ENCODE measurements at regions not wholly inside any gene's neighbourhood (a gene's known extent, or its start where the extent isn't known, plus 50 kb on each side); places are given as distances from the start of the nearest gene placed in this dataset.

DNA sequence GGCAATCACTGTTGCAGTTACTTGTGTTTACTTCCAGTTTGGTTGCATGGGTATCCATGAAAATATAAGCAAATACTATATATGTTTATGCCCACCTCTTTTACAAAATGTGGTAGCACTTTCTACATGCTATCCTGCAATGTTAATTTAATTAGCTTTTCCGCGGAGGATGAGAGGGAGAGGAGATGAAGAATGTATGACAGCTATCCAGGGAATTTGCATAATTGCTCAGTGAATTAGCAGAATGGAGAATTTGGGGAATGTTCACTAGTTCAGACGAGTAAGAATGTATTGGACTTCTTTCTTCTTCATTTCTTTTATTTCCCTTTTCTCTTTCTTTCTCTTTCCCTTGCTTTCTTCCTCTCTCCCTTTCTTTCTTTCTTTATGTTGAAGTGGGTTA is 140.7 kb upstream of the SLC28A3 start:
- no peaks in the 10 kb centered on the region for H3K36me3 Mint-ChIP-seq (ENCODE audit: unreplicated experiment)
- no peak overlapping the region for H3K27ac Mint-ChIP-seq (ENCODE audit: unreplicated experiment)
- no peaks in the 10 kb centered on the region for H3K9me3 Mint-ChIP-seq (ENCODE audit: unreplicated experiment)
- H3K4me1 Mint-ChIP-seq (ENCODE audit: unreplicated experiment): no peaks in the 10 kb centered on the region
- TF ChIP-seq, protein P1, sequence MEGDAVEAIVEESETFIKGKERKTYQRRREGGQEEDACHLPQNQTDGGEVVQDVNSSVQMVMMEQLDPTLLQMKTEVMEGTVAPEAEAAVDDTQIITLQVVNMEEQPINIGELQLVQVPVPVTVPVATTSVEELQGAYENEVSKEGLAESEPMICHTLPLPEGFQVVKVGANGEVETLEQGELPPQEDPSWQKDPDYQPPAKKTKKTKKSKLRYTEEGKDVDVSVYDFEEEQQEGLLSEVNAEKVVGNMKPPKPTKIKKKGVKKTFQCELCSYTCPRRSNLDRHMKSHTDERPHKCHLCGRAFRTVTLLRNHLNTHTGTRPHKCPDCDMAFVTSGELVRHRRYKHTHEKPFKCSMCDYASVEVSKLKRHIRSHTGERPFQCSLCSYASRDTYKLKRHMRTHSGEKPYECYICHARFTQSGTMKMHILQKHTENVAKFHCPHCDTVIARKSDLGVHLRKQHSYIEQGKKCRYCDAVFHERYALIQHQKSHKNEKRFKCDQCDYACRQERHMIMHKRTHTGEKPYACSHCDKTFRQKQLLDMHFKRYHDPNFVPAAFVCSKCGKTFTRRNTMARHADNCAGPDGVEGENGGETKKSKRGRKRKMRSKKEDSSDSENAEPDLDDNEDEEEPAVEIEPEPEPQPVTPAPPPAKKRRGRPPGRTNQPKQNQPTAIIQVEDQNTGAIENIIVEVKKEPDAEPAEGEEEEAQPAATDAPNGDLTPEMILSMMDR (IDR thresholded peaks at IDR 0.05): no peak
- H3K4me3 Mint-ChIP-seq (ENCODE audit: unreplicated experiment): no peak overlapping the region
- no peaks in the 10 kb centered on the region for H3K27me3 Mint-ChIP-seq (ENCODE audit: unreplicated experiment)
- no peak for DNase-seq (ENCODE audit: extremely low spot score, unreplicated experiment)

DNA sequence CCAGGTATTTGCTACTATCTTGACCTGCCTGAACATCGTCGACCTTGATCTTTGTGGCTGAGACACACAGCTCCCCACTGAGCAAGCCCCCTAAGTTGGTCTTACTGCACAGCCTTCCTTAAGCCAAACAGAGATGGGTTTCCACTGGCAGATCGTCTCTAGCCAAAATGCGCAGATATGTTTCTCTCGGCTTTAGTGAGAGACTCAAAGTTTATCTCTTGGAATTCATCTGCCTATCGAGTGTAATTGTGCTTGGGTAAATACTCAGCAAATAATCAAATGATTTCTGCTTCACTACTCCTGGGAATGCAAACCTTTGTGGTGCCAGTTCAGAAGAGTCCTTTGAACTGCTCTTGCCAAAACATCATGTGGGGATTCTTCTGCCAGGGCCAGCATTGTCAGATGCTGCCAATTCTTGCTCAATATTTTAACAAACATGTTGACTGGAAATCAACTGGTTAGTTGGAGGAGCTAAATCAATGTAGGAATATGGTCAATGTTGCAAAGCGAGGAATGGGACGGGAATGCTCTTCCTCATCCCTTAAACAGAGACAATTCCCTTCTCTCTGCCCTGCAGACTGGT is 141.2 kb upstream of the SLC28A3 start:
- H3K36me3 Mint-ChIP-seq (ENCODE audit: unreplicated experiment): no peaks in the 10 kb centered on the region
- TF ChIP-seq, protein P1 (IDR thresholded peaks at IDR 0.05): no peak
- H3K4me3 Mint-ChIP-seq (ENCODE audit: unreplicated experiment): no peak overlapping the region
- H3K27ac Mint-ChIP-seq (ENCODE audit: unreplicated experiment): no peak overlapping the region
- DNase-seq (ENCODE audit: extremely low spot score, unreplicated experiment): no peak
- no peaks in the 10 kb centered on the region for H3K4me1 Mint-ChIP-seq (ENCODE audit: unreplicated experiment)
- H3K9me3 Mint-ChIP-seq (ENCODE audit: unreplicated experiment): no peaks in the 10 kb centered on the region
- H3K27me3 Mint-ChIP-seq (ENCODE audit: unreplicated experiment): no peaks in the 10 kb centered on the region

DNA sequence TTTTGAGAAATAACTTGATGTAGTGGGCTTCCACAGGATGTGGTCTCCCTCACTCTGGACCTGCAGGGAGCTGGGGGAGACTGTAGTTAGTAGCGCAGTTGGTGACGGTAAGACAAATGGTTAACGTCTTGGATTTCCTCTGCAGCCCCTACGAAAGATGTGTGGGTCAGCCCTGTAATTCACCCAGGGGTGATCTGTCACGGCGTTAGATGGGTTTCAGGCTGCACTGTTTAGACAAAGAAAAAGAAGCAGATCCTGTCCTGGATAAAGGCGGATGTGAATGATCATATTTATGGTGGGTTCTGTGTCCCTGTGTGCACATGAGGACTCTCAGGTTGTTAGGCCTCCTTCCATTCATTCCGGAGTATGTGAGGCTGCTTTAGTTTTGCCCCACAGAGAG is 142.0 kb upstream of the SLC28A3 start:
- no peaks in the 10 kb centered on the region for H3K9me3 Mint-ChIP-seq (ENCODE audit: unreplicated experiment)
- no peaks in the 10 kb centered on the region for H3K4me1 Mint-ChIP-seq (ENCODE audit: unreplicated experiment)
- no peaks in the 10 kb centered on the region for H3K36me3 Mint-ChIP-seq (ENCODE audit: unreplicated experiment)
- DNase-seq (ENCODE audit: extremely low spot score, unreplicated experiment): no peak
- no peaks in the 10 kb centered on the region for H3K27me3 Mint-ChIP-seq (ENCODE audit: unreplicated experiment)
- no peak overlapping the region for H3K4me3 Mint-ChIP-seq (ENCODE audit: unreplicated experiment)
- TF ChIP-seq, protein P1 (IDR thresholded peaks at IDR 0.05): no peak
- H3K27ac Mint-ChIP-seq (ENCODE audit: unreplicated experiment): no peak overlapping the region

DNA sequence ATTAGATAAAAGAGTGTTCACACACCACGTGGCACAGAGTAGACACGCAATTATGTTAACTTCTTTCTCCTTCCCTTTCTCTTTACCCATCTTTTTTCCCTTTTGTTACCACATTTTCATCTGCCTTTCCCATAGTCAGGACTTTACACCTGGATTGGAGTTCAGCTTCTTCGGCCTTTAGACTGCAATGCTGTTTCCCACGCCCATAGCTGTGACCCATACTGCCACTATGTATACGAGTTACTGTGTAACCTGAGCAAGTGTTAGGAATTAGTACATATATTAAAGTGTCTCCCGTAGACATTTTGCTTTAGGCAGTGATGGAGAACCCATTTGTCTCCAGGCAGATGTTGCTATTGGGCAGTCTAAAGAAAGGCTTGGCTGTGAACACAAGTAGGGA is 143.6 kb upstream of the SLC28A3 start:
- DNase-seq (ENCODE audit: extremely low spot score, unreplicated experiment): no peak
- H3K4me1 Mint-ChIP-seq (ENCODE audit: unreplicated experiment): no peaks in the 10 kb centered on the region
- TF ChIP-seq, protein P1 (IDR thresholded peaks at IDR 0.05): no peak
- H3K27me3 Mint-ChIP-seq (ENCODE audit: unreplicated experiment): peaks cover 5% of the 10 kb centered on the region
- no peak overlapping the region for H3K4me3 Mint-ChIP-seq (ENCODE audit: unreplicated experiment)
- H3K9me3 Mint-ChIP-seq (ENCODE audit: unreplicated experiment): no peaks in the 10 kb centered on the region
- H3K27ac Mint-ChIP-seq (ENCODE audit: unreplicated experiment): no peak overlapping the region
- no peaks in the 10 kb centered on the region for H3K36me3 Mint-ChIP-seq (ENCODE audit: unreplicated experiment)

DNA sequence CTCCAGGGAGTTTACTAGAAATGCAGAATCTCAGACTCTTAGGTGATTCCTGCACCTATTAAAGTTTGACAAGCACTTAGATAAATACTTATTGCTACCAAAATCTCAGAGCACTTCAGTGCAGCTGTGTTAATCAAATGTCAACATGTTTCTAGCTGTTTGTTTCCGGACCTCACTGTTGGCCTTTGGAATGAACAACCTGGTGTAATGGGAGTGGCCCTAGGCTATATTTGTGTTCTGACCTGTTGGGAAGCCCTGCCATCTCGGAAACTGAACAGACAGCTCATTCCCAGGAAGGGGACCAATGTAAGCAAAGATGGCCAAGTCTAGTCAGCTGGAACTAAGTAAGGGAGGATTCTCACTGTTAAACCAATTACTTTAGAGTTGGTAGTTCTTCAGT is 145.0 kb upstream of the SLC28A3 start:
- H3K27ac Mint-ChIP-seq (ENCODE audit: unreplicated experiment): no peak overlapping the region
- DNase-seq (ENCODE audit: extremely low spot score, unreplicated experiment): no peak
- H3K9me3 Mint-ChIP-seq (ENCODE audit: unreplicated experiment): no peaks in the 10 kb centered on the region

More for the DNA sequence above, 145.0 kb upstream of the SLC28A3 start:
- H3K27me3 Mint-ChIP-seq (ENCODE audit: unreplicated experiment): peaks cover 5% of the 10 kb centered on the region
- no peak overlapping the region for H3K4me3 Mint-ChIP-seq (ENCODE audit: unreplicated experiment)
- H3K4me1 Mint-ChIP-seq (ENCODE audit: unreplicated experiment): no peaks in the 10 kb centered on the region
- H3K36me3 Mint-ChIP-seq (ENCODE audit: unreplicated experiment): no peaks in the 10 kb centered on the region
- TF ChIP-seq, protein P1 (IDR thresholded peaks at IDR 0.05): no peak
